ENCODE measurements at regions not wholly inside any gene's neighbourhood (a gene's known extent, or its start where the extent isn't known, plus 50 kb on each side); places are given as distances from the start of the nearest gene placed in this dataset.

DNA sequence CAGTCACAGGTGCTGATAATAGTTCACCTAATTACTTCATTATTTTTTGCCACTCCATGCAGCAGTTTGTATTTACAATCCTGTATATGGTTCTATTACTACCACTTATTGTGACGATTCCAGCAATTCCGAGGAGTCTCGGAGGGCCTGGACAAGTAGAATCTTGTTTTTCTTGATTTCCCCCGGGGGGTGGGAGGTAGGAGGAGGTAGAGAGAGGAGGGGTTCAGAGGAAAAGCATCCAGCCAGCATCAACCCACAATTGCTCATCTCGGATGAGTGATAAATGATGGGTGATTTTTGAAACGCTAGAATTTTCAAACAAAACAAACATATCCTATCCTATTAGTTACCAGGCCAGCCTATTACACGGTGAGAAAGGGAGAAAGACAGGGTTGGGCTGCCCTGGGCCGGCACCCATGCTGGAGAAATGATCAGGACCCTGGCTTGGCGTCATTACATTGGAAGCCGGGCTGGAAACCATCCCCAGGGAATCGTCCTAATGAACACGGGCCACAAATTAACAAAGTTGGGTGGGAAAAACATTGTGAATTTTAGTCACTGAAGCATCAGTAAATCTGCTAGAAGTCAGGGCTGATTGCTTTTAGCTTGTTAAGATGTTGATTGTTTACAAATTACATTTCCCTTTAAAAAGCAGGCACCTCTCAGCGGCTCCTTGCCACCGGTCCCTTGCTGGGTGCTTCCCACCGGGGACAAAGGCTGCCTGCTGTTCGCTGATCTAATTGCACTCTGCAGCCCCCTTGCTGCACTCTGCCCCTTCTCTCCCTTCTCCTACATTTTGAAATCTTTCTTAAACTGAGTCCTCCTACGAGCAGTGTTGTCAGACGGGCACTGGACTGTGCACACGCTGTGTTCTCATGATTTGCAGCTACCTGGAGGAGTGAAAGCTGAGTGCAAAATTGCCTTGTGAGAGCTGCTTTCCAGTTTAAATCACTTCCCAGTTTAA, 95.5 kb downstream of the FAM204A start:
- TF ChIP-seq, protein P1, sequence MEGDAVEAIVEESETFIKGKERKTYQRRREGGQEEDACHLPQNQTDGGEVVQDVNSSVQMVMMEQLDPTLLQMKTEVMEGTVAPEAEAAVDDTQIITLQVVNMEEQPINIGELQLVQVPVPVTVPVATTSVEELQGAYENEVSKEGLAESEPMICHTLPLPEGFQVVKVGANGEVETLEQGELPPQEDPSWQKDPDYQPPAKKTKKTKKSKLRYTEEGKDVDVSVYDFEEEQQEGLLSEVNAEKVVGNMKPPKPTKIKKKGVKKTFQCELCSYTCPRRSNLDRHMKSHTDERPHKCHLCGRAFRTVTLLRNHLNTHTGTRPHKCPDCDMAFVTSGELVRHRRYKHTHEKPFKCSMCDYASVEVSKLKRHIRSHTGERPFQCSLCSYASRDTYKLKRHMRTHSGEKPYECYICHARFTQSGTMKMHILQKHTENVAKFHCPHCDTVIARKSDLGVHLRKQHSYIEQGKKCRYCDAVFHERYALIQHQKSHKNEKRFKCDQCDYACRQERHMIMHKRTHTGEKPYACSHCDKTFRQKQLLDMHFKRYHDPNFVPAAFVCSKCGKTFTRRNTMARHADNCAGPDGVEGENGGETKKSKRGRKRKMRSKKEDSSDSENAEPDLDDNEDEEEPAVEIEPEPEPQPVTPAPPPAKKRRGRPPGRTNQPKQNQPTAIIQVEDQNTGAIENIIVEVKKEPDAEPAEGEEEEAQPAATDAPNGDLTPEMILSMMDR (IDR thresholded peaks at IDR 0.05; ENCODE audit: low read depth, low read length, missing control alignments): no peak
- DNase-seq (ENCODE audit: low read depth): no peak
- H3K4me3 ChIP-seq (ENCODE audit: low read depth, low read length): no peak overlapping the region

DNA sequence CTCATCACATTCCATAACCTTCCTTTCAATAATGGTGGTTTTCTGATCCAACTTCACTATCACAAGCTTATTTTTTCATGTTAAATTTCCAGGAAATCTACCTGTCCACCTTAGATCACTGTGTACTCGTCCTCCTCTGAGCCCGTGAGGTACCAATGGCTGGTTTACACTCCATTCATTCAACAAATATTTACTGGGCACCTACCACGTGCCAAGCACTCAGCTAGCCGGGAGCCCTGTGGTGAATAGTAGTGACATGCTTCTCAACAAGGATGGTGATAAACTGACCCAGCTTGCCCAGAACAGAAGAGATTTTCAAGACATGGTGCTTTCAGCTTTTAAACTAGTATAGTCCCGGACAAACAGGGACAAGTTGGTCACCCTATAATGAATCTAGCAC, 98.2 kb downstream of the FAM204A start:
- H3K4me3 ChIP-seq (ENCODE audit: low read depth, low read length): no peak overlapping the region
- TF ChIP-seq, protein P1 (IDR thresholded peaks at IDR 0.05; ENCODE audit: low read depth, low read length, missing control alignments): no peak
- no peak for DNase-seq (ENCODE audit: low read depth)

DNA sequence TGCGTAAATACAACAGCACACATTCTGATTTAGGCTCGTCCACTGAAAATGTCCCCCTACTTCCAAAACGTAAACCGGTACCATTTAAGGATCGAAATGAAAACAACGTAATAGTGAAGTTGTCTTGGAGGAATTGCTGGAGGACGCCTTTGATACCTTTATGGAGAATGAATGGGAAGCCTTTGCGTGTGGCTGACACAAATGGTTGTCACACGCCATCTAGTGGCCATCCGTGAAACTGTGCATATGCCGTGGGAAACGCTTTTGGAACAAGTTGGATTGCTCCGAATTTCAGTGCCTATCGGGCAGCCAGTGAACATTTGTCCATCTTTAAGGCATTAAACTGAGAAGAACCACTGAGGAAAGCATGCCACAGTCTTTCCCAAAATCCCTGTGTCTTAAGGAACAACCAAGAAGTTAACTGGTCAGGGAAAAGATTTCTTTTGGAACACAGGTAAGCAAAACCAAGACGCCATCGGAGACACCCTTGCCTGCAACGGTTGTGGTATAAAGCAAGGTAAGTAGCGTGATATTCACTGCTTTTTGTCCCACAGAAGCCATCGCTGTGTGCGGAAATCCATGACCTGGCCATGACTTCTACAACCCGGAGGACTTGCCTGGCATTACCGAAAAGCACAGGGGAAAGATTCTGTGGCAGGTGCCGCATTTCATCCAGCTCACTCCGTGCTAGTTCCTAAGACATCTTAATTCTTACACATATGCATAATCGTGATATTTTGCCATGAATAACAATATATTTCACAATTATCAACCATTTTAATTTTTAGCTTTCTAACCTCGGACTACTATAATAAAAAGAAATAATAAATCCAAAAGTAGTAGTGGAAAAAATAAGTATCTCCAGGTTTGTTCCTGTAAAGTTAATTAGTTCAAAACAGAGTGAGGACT, 100.6 kb downstream of the FAM204A start:
- H3K4me3 ChIP-seq (ENCODE audit: low read depth, low read length): no peak overlapping the region

DNA sequence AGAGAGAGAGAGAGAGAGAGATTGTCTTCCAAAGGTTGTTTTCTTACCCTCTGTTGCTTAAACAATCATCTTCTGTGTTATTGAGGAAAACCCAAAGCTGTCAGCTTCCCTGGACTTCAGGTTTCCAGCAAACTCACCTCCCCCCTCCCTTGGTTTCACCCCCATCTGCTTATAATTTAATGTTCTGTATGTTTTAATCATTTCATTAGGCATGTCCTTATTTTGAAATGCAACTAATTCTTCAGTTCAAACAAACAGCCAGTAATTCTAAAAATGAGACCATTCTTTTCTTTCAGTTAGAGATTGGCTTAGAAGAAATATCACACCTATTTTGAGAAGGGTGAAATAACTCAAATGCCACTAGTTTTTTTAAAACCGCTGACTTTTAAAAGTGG, 102.9 kb downstream of the FAM204A start:
- TF ChIP-seq, protein P1 (IDR thresholded peaks at IDR 0.05; ENCODE audit: low read depth, low read length, missing control alignments): no peak
- DNase-seq (ENCODE audit: low read depth): no peak
- H3K4me3 ChIP-seq (ENCODE audit: low read depth, low read length): no peak overlapping the region

More for the DNA sequence above, 100.6 kb downstream of the FAM204A start:
- TF ChIP-seq, protein P1 (IDR thresholded peaks at IDR 0.05; ENCODE audit: low read depth, low read length, missing control alignments): peak; percentile 96
- peak; percentile 33 for DNase-seq (ENCODE audit: low read depth)

DNA sequence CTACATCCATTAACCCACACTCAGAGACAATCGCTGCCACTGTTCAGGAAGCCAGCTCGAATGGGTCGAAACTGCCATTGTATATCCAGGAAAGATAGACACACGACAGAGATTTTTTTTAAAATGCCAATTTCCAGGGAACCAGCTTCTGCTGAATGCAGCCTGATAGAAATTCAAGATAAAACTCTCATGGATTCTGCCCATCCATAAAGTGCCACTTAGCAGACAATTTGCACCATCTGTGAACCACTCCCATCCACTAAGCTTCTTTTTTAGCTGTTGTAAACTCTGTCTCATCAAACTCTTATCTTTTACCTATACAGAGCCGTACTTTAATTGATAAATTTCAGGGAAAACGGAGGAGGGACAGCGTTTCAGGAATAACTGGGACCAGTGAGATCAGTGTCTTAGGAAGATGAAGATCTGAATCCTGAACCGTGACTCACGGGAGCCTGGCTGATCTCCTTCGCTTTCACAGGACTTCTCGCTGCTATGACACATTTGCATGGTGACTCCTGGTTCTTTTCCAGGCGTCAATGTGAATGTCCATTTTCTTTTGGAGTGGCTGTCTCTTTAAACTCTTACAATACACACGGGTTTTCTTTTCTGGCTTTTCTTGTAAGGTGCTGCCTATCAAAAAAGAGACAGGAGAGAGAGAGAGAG, 103.4 kb downstream of the FAM204A start:
- H3K4me3 ChIP-seq (ENCODE audit: low read depth, low read length): no peak overlapping the region
- DNase-seq (ENCODE audit: low read depth): no peak

DNA sequence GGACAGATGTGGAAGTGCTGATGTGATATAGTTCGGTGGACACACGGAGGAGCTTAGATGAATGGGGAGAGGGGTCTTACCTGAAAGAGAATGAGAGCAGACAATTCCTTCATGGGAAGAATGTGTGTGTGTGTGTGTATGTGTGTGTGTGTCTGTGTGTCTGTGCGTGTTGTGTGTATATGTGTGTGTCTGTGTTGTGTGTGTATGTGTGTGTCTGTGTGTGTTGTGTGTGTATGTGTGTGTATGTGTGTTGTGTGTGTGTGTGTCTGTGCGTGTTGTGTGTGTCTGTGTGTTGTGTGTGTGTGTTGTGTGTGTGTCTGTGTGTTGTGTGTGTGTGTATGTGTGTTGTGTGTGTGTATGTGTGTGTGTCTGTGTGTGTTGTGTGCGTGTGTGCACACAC, 104.2 kb downstream of the FAM204A start:
- TF ChIP-seq, protein P1 (IDR thresholded peaks at IDR 0.05; ENCODE audit: low read depth, low read length, missing control alignments): no peak
- DNase-seq (ENCODE audit: low read depth): no peak
- no peak overlapping the region for H3K4me3 ChIP-seq (ENCODE audit: low read depth, low read length)

More for the DNA sequence above, 103.4 kb downstream of the FAM204A start:
- TF ChIP-seq, protein P1 (IDR thresholded peaks at IDR 0.05; ENCODE audit: low read depth, low read length, missing control alignments): no peak
